Keratinocyte (primary cell): ENCODE measurements at regions not wholly inside any gene's neighbourhood (a gene's known extent, or its start where the extent isn't known, plus 50 kb on each side); places are given as distances from the start of the nearest gene placed in this dataset.

Experiments
- CTCF ChIP-seq, 3 experiments: IDR thresholded peaks in 1 of 3; conservative IDR thresholded peaks in 1 of 3; optimal IDR thresholded peaks in 1 of 3; 2 replicates in 2 of 3; 3 replicates in 1 of 3; pipeline versions ENCODE3 to v1.5.1; 2011; ENCODE audit warnings: low read length in 3 of 3, mild to moderate bottlenecking in 3 of 3, moderate library complexity in 2 of 3, control low read depth in 1 of 3, inconsistent platforms in 1 of 3; ENCODE audit not compliant: insufficient read depth in 2 of 3; ENCODE audit errors: extremely low read depth in 1 of 3
- EZH2 ChIP-seq: IDR thresholded peaks from one replicate; pipeline ENCODE4 v1.6.1; 2012; ENCODE audit warnings: inconsistent platforms, mild to moderate bottlenecking, low read length, moderate library complexity

GRCh38 chr5:115751176-115751575 lies 65.3 kb downstream of the CDO1 start:
- TF ChIP-seq CTCF (optimal IDR thresholded peaks at IDR 0.05 in 1 of 3, IDR thresholded peaks at IDR 0.05 in 1 of 3, conservative IDR thresholded peaks at IDR 0.05 in 1 of 3; ENCODE audit: extremely low read depth in 1 of 3, insufficient read depth in 2 of 3, low read length in 3 of 3) (no peak), EZH2 (no peak)
